ENCODE measurements at regions not wholly inside any gene's neighbourhood (a gene's known extent, or its start where the extent isn't known, plus 50 kb on each side); places are given as distances from the start of the nearest gene placed in this dataset.

- no peak for TF ChIP-seq ZNF687 (IDR thresholded peaks at IDR 0.05)
- TF ChIP-seq FOXM1 (IDR thresholded peaks at IDR 0.05; ENCODE audit: low read depth, low read length) = no peak
- no peak for TF ChIP-seq TCF3 (IDR thresholded peaks at IDR 0.05; ENCODE audit: borderline replicate concordance, insufficient read depth, low read depth, low read length)
These were observed 163.0 kb downstream of the ADSS2 start (continued) for GRCh38 chr1:244288663-244289062.

- BruUV-seq (replicated peaks) = no TSS peak
- SMC1A ChIA-PET (ENCODE audit: uncharacterized antibody, unreplicated experiment) = interaction anchor here (1.6 to 1.7 kb wide), 2 partner anchors 9 to 12 kb away, joined by 3 to 9 read pairs; no protein-coding TSS in a partner anchor
- DNase-seq (ENCODE audit: low read depth, low spot score) = no peak
- Histone ChIP-seq H2AFZ (ENCODE audit: control insufficient read depth, low read depth, low read length) (no peak overlapping the region), H3K4me2 (ENCODE audit: control insufficient read depth, insufficient read depth) (no peak overlapping the region), H3K27ac (ENCODE audit: control insufficient read depth, insufficient read depth) (no peak overlapping the region), H3K4me1 (ENCODE audit: control insufficient read depth, insufficient read depth, low read length) (no peaks in the 10 kb centered on the region), H3K27me3 (replicated peaks in 1 of 2; ENCODE audit: control insufficient read depth in 2 of 2, insufficient read depth in 2 of 2, low read length in 1 of 2) (no peaks in the 10 kb centered on the region), H3K36me3 (ENCODE audit: control insufficient read depth in 2 of 2, insufficient read depth in 2 of 2, low read length in 1 of 2) (no peaks in the 10 kb centered on the region), H3K4me3 (no peak overlapping the region), H3K9ac (ENCODE audit: control insufficient read depth, insufficient read depth, low read length) (no peak overlapping the region), H3K79me2 (ENCODE audit: control insufficient read depth, insufficient read depth, low read length) (no peaks in the 10 kb centered on the region), H3K9me3 (replicated peaks; ENCODE audit: control insufficient read depth, insufficient read depth, low read length) (no peaks in the 10 kb centered on the region; the same call in 1 of the 3 replicates), H4K20me1 (ENCODE audit: control insufficient read depth, insufficient read depth) (no peaks in the 10 kb centered on the region)
- no peak for FAIRE-seq
- no peak for ATAC-seq
- POLR2A ChIA-PET = interaction anchor here (0.6 kb wide), 1 partner anchor 67 kb away, joined by 3 read pairs; no protein-coding TSS in a partner anchor
- WGBS (ENCODE audit: insufficient coverage, insufficient replicate concordance, low lambda C conversion rate, missing lambda C conversion rate) = 68% methylated on average over 11 of the region's 11 CpGs
- intact Hi-C loops (cut with micrococcal nuclease; ENCODE audit: unreplicated experiment) (no loop called here), in situ Hi-C loops (cut with MboI) (no loop called here)
- TF ChIP-seq SMARCA5 (IDR thresholded peaks at IDR 0.05) = no peak
- TF ChIP-seq CREM (IDR thresholded peaks at IDR 0.05; ENCODE audit: low read depth) = no peak
- TF ChIP-seq NRF1 (conservative IDR thresholded peaks at IDR 0.05; ENCODE audit: low read depth, low read length) = no peak
- no peak for TF ChIP-seq MXI1 (IDR thresholded peaks at IDR 0.05; ENCODE audit: low read depth, low read length)
- TF ChIP-seq NR2C2 (IDR thresholded peaks at IDR 0.05; ENCODE audit: borderline replicate concordance, control insufficient read depth, insufficient read length, low read depth) = no peak
- no peak for TF ChIP-seq TBL1XR1 (IDR thresholded peaks at IDR 0.05; ENCODE audit: low read depth, low read length)
- no peak for TF ChIP-seq RELA (IDR thresholded peaks at IDR 0.05; ENCODE audit: borderline replicate concordance, partially characterized antibody)
- no peak for TF ChIP-seq ZNF24 (IDR thresholded peaks at IDR 0.05)
- no peak for TF ChIP-seq FOS (IDR thresholded peaks at IDR 0.05; ENCODE audit: borderline replicate concordance, extremely low read depth, insufficient read length)
- no peak for TF ChIP-seq NFIC (IDR thresholded peaks at IDR 0.05; ENCODE audit: low read depth, low read length)
- no peak for TF ChIP-seq ATF3 (IDR thresholded peaks at IDR 0.05; ENCODE audit: borderline replicate concordance, extremely low read depth, low read depth, low read length)
- TF ChIP-seq GABPA (IDR thresholded peaks at IDR 0.05; ENCODE audit: low read depth) = no peak
- TF ChIP-seq SP1 (IDR thresholded peaks at IDR 0.05; ENCODE audit: low read depth, low read length) = no peak
- TF ChIP-seq POLR2AphosphoS2 (IDR thresholded peaks at IDR 0.05; ENCODE audit: low read depth, low read length) = no peak
- no peak for TF ChIP-seq TCF3 (IDR thresholded peaks at IDR 0.05; ENCODE audit: borderline replicate concordance, insufficient read depth, low read depth, low read length)
- CTCF ChIA-PET = interaction anchor here (0.6 to 1.7 kb wide), 6 partner anchors 7 to 747 kb away, joined by 3 to 7 read pairs (median 4); no protein-coding TSS in a partner anchor
- RAD21 ChIA-PET (ENCODE audit: unreplicated experiment) = no interaction called here
These were observed 161.5 kb downstream of the ADSS2 start for GRCh38 chr1:244289991-244290785.
